ENCODE measurements at regions not wholly inside any gene's neighbourhood (a gene's known extent, or its start where the extent isn't known, plus 50 kb on each side); places are given as distances from the start of the nearest gene placed in this dataset.

DNA sequence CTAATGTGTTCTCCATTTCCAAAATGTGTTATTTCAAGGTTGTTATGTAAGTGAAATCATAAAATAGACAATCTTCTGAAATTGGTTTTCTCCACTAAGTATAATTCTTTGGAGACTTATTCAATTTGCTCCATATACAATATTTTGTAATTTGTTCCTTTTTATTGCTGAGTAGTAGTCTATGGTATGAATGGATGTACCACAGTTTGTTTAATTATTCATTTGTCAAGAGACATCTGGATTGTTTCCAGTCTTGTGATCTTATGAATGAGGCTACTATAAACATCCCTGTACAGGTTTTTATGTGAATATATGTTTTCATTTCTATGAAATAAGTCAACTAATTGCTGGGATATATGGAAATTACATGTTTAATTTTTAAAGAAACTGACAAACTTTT, 652.6 kb upstream of the PLXNA2 start:
- TF ChIP-seq, protein P1, sequence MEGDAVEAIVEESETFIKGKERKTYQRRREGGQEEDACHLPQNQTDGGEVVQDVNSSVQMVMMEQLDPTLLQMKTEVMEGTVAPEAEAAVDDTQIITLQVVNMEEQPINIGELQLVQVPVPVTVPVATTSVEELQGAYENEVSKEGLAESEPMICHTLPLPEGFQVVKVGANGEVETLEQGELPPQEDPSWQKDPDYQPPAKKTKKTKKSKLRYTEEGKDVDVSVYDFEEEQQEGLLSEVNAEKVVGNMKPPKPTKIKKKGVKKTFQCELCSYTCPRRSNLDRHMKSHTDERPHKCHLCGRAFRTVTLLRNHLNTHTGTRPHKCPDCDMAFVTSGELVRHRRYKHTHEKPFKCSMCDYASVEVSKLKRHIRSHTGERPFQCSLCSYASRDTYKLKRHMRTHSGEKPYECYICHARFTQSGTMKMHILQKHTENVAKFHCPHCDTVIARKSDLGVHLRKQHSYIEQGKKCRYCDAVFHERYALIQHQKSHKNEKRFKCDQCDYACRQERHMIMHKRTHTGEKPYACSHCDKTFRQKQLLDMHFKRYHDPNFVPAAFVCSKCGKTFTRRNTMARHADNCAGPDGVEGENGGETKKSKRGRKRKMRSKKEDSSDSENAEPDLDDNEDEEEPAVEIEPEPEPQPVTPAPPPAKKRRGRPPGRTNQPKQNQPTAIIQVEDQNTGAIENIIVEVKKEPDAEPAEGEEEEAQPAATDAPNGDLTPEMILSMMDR (IDR thresholded peaks at IDR 0.05; ENCODE audit: insufficient read depth, low read depth, low read length), result no peak
- no peak for TF ChIP-seq EZH2 (IDR thresholded peaks at IDR 0.05; ENCODE audit: insufficient read depth, low read length)
